Activated CD4-positive, alpha-beta T cell treated with anti-CD3 and anti-CD28 coated beads for 36 hours (primary cell): ENCODE measurements at regions not wholly inside any gene's neighbourhood (a gene's known extent, or its start where the extent isn't known, plus 50 kb on each side); places are given as distances from the start of the nearest gene placed in this dataset.

Experiments used
- ATAC-seq: fragments of 200-7000 bp; cut with Tn5 transposase; one replicate; pipeline ENCODE4 v1.10.0; 2021; ENCODE audit warnings: mild to moderate bottlenecking, moderate library complexity
- CTCF ChIA-PET: fragments of 350-600 bp; sonication (Branson Sonifier 250); formaldehyde crosslinking; loops from one replicate; lab custom pipeline; 2021; ENCODE audit warnings: antibody characterized with exemption; lab: Charles Lee
- POLR2A ChIA-PET: fragments of 350-600 bp; sonication (Branson Sonifier 250); formaldehyde crosslinking; loops from one replicate; lab custom pipeline; 2021; ENCODE audit warnings: antibody characterized with exemption, inconsistent platforms; lab: Charles Lee
- DNase-seq: peaks from one replicate; pipeline ENCODE4 v3.0.0-alpha.2; 2020
- H3K27ac Mint-ChIP-seq: one replicate; pipeline ENCODE4 v1.8.0; 2021; ENCODE audit warnings: mixed read lengths
- H3K27me3 Mint-ChIP-seq: one replicate; pipeline ENCODE4 v1.8.0; 2021; ENCODE audit warnings: mixed read lengths
- H3K36me3 Mint-ChIP-seq: one replicate; pipeline ENCODE4 v1.8.0; 2021; ENCODE audit warnings: low read depth, mixed read lengths
- H3K4me1 Mint-ChIP-seq: one replicate; pipeline ENCODE4 v1.8.0; 2021; ENCODE audit warnings: mixed read lengths
- H3K4me3 Mint-ChIP-seq: one replicate; pipeline ENCODE4 v1.8.0; 2021; ENCODE audit warnings: mild to moderate bottlenecking, moderate library complexity, mixed read lengths
- H3K9me3 Mint-ChIP-seq: one replicate; pipeline ENCODE4 v1.8.0; 2021; ENCODE audit warnings: low read depth, mixed read lengths
- intact Hi-C, 2 experiments: fragments of 100-400 bp; cut with DNase I in 1 of 2; cut with micrococcal nuclease in 1 of 2; formaldehyde crosslinking; loops; one replicate each; pipeline versions ENCODE4 v1.14.2 to v1.15.1; 2022 to 2024; cut with DNase I, micrococcal nuclease

DNA sequence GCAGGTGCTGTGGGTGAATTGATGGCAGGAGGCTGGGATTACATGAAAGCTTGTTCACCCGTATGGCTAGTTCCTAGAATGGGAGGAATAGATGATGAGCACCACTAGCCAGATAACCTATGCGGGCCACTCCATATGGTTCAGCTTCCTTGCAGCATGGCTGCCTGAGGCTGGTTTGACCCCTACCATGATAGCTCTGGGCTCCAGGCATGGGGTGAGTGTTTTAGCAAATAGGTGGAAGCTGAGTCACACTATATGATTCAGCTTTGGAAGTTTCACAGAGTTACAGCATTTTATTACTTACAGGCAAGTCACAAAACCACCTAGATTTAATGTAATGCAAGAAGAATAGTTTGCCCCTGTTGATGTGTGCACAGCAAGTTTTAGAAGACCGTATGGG is 603.2 kb downstream of the STIM2 start:
- intact Hi-C loops, result no loop called here
- Mint-ChIP-seq H3K27ac (no peak overlapping the region), H3K4me3 (no peak overlapping the region), H3K9me3 (no peaks in the 10 kb centered on the region), H3K27me3 (no peaks in the 10 kb centered on the region), H3K4me1 (no peaks in the 10 kb centered on the region), H3K36me3 (no peaks in the 10 kb centered on the region)
- ChIA-PET POLR2A (no interaction called here), CTCF (interaction anchor here (1.0 kb wide), 1 partner anchor 79 kb away, joined by 3 read pairs; no protein-coding TSS in a partner anchor)
- DNase-seq (no peak), ATAC-seq (no peak)

DNA sequence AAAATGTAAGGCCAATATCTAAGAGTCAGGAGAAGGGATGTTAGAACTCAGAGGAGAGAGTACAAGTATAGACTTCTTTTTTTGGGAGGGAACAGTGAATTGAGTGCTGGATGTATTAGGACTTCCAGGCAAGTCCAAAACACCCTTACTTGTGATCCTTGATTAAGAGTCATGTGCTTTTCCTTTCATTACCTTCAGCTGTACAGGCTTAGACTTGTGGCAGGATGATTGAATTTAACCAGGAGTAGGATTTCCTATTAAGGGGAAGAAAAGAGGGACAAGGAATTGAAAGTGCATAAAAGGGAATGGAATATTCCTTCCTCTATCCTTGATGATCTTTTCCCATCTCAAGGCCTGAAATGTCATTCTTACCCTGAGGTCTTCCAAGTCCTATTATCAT is 606.7 kb downstream of the STIM2 start:
- ChIA-PET CTCF (no interaction called here), POLR2A (no interaction called here)
- Mint-ChIP-seq H3K4me3 (no peak overlapping the region), H3K36me3 (no peaks in the 10 kb centered on the region), H3K27me3 (no peaks in the 10 kb centered on the region), H3K4me1 (no peaks in the 10 kb centered on the region), H3K9me3 (no peaks in the 10 kb centered on the region), H3K27ac (no peak overlapping the region)
- DNase-seq (no peak), ATAC-seq (no peak)
- intact Hi-C loops, result no loop called here

DNA sequence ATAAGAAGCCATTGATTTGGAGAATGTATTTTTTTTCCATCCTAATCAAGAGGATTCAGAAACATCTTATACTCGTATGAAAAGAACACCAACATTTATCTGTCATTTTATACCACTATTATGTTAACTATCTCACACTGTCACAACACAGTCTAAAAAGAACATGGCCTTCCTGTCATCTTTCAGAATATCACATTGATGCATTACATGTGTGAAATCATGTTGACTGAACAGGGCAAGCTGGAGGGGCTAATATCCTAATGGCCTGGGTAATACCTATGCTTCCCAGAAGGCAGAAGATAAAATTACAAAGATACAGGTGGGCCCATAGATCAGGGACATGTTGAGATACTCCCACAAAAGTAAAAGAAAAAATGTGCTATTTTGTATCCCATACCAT is 611.7 kb downstream of the STIM2 start:
- POLR2A ChIA-PET, result interaction anchor here (0.6 kb wide), 1 partner anchor 9 kb away, joined by 3 read pairs; no protein-coding TSS in a partner anchor
- no peak for ATAC-seq
- Mint-ChIP-seq H3K27me3 (no peaks in the 10 kb centered on the region), H3K4me1 (no peaks in the 10 kb centered on the region), H3K9me3 (no peaks in the 10 kb centered on the region), H3K27ac (no peak overlapping the region), H3K36me3 (no peaks in the 10 kb centered on the region), H3K4me3 (no peak overlapping the region)
- CTCF ChIA-PET, result no interaction called here
- DNase-seq, result no peak
- intact Hi-C loops, result no loop called here

DNA sequence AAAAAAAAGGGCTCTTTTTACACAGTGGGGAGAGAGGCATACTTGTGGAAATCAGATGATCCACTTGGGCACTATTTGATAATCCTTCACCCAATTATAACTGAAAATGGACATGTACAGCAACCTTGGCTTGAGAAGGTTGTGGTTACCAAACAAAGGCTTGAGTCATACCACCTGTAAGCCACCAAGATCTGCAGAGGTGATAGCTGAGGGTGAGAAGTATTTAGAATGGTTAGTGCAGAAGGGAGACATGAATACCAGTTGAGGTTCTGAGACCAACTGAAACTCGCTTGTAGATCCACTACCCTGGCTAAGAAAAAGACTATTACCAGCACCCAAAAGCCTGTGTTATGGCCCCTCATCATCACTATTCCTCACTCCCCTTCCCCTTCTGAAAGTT is 614.0 kb downstream of the STIM2 start:
- ChIA-PET POLR2A (no interaction called here), CTCF (no interaction called here)
- ATAC-seq (no peak), DNase-seq (no peak)
- H3K4me1 Mint-ChIP-seq, result no peaks in the 10 kb centered on the region
- H3K36me3 Mint-ChIP-seq, result no peaks in the 10 kb centered on the region
- H3K4me3 Mint-ChIP-seq, result no peak overlapping the region
- no peak overlapping the region for H3K27ac Mint-ChIP-seq
- no peaks in the 10 kb centered on the region for H3K27me3 Mint-ChIP-seq
- H3K9me3 Mint-ChIP-seq, result no peaks in the 10 kb centered on the region
- intact Hi-C loops, result no loop called here

DNA sequence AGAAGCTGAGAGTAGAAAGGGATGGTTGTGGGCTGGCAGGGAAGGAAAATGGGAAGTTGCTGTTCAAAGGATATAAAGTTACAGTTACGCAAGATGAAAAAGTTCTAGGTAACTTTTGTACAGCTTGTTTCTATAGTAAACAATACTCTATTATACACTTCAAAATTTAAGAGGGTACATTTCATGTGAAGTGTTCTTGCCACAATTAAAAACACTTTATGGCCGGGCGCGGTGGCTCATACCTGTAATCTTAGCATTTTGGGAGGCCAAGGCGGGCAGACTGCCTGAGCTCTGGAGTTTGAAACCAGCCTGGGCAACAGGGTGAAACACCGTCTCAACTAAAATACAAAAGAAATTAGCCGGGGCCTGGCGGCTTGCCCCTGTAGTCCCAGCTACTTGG is 623.6 kb downstream of the STIM2 start:
- no peaks in the 10 kb centered on the region for H3K36me3 Mint-ChIP-seq
- CTCF ChIA-PET, result no interaction called here
- H3K4me1 Mint-ChIP-seq, result no peaks in the 10 kb centered on the region
- no peak for DNase-seq
- H3K27me3 Mint-ChIP-seq, result no peaks in the 10 kb centered on the region
- no peak for ATAC-seq
- POLR2A ChIA-PET, result no interaction called here
- intact Hi-C loops, result no loop called here
- H3K4me3 Mint-ChIP-seq, result no peak overlapping the region
- no peak overlapping the region for H3K27ac Mint-ChIP-seq
- H3K9me3 Mint-ChIP-seq, result peaks cover 4% of the 10 kb centered on the region

DNA sequence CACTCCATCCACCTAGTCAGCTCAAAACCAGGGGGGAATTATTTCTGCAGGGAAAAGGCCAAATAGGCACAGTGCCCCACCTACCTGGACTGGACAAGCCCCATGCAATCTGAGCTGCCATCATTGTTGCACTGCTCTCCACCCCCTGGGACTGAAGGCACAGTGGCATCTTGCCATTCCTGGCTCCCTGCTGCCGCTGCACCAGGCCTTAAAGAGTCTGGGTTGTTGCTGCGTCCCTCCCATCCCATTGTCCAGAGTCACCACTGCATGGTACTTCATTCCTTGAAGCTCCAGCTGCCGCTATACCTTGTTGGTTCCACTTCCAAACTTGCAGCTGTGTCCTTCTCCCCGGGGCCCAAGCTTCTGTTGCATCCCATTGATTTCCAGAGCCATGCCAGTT is 629.7 kb downstream of the STIM2 start:
- intact Hi-C loops, result no loop called here
- H3K4me3 Mint-ChIP-seq, result no peak overlapping the region
- DNase-seq (no peak), ATAC-seq (no peak)
- H3K36me3 Mint-ChIP-seq, result no peaks in the 10 kb centered on the region
- no peaks in the 10 kb centered on the region for H3K27me3 Mint-ChIP-seq
- POLR2A ChIA-PET, result no interaction called here
- H3K9me3 Mint-ChIP-seq, result peaks cover 4% of the 10 kb centered on the region
- CTCF ChIA-PET, result no interaction called here
- no peaks in the 10 kb centered on the region for H3K4me1 Mint-ChIP-seq
- H3K27ac Mint-ChIP-seq, result no peak overlapping the region

DNA sequence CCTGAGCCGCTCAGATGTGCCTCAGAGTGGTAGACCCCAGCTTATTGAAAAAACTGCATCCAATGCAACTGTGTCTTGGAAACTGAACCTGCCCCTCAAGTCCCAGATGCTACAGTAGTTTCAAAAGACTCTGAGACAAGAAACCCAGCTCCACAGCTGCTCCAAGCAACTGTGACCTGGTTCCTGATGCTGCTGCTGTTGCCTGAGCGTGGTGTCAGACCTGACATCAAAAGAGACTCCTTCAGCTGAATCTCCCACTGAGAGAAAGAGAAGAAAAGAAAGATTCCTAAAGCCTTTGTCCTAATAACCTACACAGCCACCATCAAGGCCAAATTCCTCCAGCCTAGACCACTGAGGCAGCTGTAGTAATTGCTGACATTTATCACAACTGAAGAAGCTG is 630.1 kb downstream of the STIM2 start:
- H3K4me1 Mint-ChIP-seq, result no peaks in the 10 kb centered on the region
- intact Hi-C loops, result no loop called here
- peaks cover 1% of the 10 kb centered on the region for H3K9me3 Mint-ChIP-seq
- H3K27me3 Mint-ChIP-seq, result no peaks in the 10 kb centered on the region
- no peak for DNase-seq
- CTCF ChIA-PET, result no interaction called here
- no peaks in the 10 kb centered on the region for H3K36me3 Mint-ChIP-seq
- no peak for ATAC-seq
- POLR2A ChIA-PET, result no interaction called here
- no peak overlapping the region for H3K4me3 Mint-ChIP-seq
- H3K27ac Mint-ChIP-seq, result no peak overlapping the region

DNA sequence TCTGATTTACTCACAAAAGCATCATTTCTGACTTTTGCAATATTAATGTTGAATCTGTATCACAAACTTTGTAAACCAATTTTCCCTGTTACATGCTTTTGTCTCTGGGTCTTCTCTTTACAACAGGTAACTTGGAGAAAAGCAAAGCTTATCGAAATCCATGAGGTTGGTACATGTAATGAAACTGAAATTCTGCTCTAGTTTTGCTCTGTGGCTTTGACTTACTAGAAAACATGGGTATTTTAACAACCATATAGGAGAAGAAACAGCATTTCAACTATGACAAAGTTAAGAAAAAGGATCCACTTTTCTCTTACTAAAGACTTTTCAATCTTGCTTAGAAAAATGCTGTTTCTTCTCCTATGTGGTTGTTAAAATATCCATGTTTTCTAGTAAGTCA is 645.8 kb downstream of the STIM2 start:
- ChIA-PET POLR2A (no interaction called here), CTCF (no interaction called here)
- H3K4me3 Mint-ChIP-seq, result no peak overlapping the region
- H3K27ac Mint-ChIP-seq, result no peak overlapping the region
- intact Hi-C loops, result no loop called here
- H3K36me3 Mint-ChIP-seq, result no peaks in the 10 kb centered on the region
- ATAC-seq (no peak), DNase-seq (no peak)
- no peaks in the 10 kb centered on the region for H3K27me3 Mint-ChIP-seq
- peaks cover 3% of the 10 kb centered on the region for H3K9me3 Mint-ChIP-seq
- H3K4me1 Mint-ChIP-seq, result no peaks in the 10 kb centered on the region

DNA sequence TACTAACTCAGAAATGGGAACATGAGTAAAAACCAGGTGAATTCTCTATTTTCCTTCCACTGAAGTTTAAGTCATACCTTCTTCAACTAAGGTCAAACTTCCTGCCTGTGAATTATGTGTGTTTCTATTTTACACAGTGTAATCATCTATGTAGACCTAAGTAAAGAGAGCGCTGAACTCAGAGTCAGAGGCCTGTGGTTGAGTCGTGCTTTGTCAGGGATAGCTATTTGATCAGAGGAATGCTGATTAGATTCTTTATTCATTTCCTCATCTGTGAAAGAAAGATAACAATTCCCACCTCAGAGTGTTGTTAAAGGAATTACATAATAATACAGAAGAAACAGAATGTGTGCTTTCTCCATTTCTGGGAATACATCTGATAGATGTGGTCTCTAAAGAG is 654.1 kb downstream of the STIM2 start:
- H3K4me1 Mint-ChIP-seq, result no peaks in the 10 kb centered on the region
- ChIA-PET CTCF (no interaction called here), POLR2A (no interaction called here)
- H3K27me3 Mint-ChIP-seq, result no peaks in the 10 kb centered on the region
- DNase-seq (no peak), ATAC-seq (no peak)
- H3K27ac Mint-ChIP-seq, result no peak overlapping the region
- intact Hi-C loops, result no loop called here
- no peak overlapping the region for H3K4me3 Mint-ChIP-seq
- H3K36me3 Mint-ChIP-seq, result no peaks in the 10 kb centered on the region
- H3K9me3 Mint-ChIP-seq, result no peaks in the 10 kb centered on the region

DNA sequence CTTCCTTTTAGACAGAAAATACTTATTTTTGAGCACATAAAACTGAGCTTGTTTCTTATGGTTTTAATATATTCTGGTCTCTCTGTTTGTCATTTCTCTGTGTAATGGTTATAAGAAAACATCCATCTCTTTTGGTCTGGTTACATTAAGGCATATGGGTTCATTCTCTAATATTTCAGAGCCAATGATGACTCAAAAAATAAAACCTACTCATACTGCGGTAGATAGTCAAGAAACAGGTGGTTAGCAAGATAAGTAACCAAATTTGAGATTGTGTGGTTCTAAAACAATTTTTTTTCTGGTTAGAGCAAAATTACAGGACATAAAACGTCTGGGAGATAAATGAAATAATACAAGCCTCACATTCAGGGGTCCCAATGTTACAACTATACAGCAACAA is 654.5 kb downstream of the STIM2 start:
- POLR2A ChIA-PET, result no interaction called here
- Mint-ChIP-seq H3K27ac (no peak overlapping the region), H3K4me3 (no peak overlapping the region), H3K27me3 (no peaks in the 10 kb centered on the region), H3K4me1 (no peaks in the 10 kb centered on the region), H3K9me3 (no peaks in the 10 kb centered on the region), H3K36me3 (no peaks in the 10 kb centered on the region)
- DNase-seq (no peak), ATAC-seq (no peak)
- CTCF ChIA-PET, result no interaction called here
- intact Hi-C loops, result no loop called here

DNA sequence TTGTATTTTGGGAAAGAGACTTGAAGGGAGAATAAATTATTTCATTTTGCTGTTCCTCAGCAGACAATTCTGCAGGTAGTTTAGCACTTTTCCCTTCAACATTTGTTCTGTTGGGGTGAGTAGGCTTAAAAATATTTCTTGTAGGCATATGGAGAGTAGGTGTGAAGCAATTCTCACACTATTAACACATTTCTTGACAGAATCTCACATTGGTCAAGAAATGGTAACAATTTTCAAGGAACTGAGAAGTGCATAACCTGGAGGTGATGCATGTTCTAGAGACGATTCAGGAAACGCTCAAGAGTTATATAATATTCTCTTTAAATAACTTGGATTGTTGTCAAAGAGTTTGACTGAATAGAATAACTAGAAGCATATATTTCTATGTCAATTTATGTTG is 658.2 kb downstream of the STIM2 start:
- H3K9me3 Mint-ChIP-seq, result no peaks in the 10 kb centered on the region
- no peak for DNase-seq
- no peaks in the 10 kb centered on the region for H3K4me1 Mint-ChIP-seq
- intact Hi-C loops, result no loop called here
- H3K4me3 Mint-ChIP-seq, result no peak overlapping the region
- H3K36me3 Mint-ChIP-seq, result no peaks in the 10 kb centered on the region
- POLR2A ChIA-PET, result no interaction called here
- CTCF ChIA-PET, result no interaction called here
- ATAC-seq, result no peak
- no peaks in the 10 kb centered on the region for H3K27me3 Mint-ChIP-seq
- H3K27ac Mint-ChIP-seq, result no peak overlapping the region

DNA sequence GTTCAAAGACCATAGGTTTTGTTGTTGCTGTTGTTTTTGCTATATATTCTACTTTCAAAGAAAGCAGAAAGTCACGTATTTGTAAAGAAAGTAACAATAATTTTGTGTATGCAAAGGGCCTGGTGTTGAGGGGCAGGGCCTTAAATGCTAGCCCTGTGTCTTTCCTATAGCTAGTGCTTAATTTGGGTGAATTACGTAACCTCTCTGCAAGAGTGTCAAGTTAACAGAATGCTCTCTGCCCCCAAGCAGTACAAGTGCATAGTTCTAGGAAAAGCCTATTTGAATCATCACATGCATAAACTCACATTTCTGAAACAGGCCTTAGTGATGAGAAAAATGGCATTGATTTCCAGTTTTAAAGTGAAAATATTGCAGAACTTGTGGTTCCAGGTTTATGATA is 663.6 kb downstream of the STIM2 start:
- POLR2A ChIA-PET, result no interaction called here
- DNase-seq (no peak), ATAC-seq (no peak)
- Mint-ChIP-seq H3K36me3 (no peaks in the 10 kb centered on the region), H3K27me3 (no peaks in the 10 kb centered on the region), H3K9me3 (no peaks in the 10 kb centered on the region), H3K4me3 (no peak overlapping the region), H3K4me1 (no peaks in the 10 kb centered on the region), H3K27ac (no peak overlapping the region)
- CTCF ChIA-PET, result no interaction called here
- intact Hi-C loops, result no loop called here

DNA sequence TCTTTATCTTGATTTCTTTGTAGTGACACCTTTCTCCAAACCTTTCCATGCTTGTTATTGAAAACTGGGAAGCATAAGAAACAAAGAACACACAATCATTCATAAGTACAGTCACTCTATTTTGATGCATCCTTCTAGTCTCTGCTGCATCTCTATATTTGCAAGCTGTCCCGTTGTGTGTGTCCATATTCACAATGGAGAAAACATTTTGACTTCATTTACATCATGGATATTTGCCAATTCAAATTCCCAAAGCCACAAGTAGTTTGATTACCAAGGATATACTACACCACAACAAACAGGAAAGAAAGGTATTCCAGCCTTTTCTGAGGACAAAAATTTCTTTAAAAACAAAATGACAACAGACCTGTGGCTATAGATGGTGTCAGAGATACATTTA is 673.8 kb downstream of the STIM2 start:
- peaks cover 2% of the 10 kb centered on the region for H3K9me3 Mint-ChIP-seq
- H3K27ac Mint-ChIP-seq, result no peak overlapping the region
- no peak overlapping the region for H3K4me3 Mint-ChIP-seq
- H3K27me3 Mint-ChIP-seq, result no peaks in the 10 kb centered on the region
- ATAC-seq (no peak), DNase-seq (no peak)
- intact Hi-C loops, result no loop called here
- H3K36me3 Mint-ChIP-seq, result no peaks in the 10 kb centered on the region
- ChIA-PET CTCF (no interaction called here), POLR2A (no interaction called here)
- no peaks in the 10 kb centered on the region for H3K4me1 Mint-ChIP-seq
